Esophagus squamous epithelium (tissue), 4 donors: ENCODE measurements at regions not wholly inside any gene's neighbourhood (a gene's known extent, or its start where the extent isn't known, plus 50 kb on each side); places are given as distances from the start of the nearest gene placed in this dataset.

Experiments used
- CTCF ChIP-seq, 6 experiments: fragments of 450-650 bp in 4 of 6; fragments of 200-600 bp in 2 of 6; sonication (generic) in 2 of 6; IDR thresholded peaks; one replicate each; pipeline ENCODE4 v1.5.1; 2016 to 2019; ENCODE audit warnings: antibody characterized with exemption in 6 of 6, mild to moderate bottlenecking in 4 of 6, moderate library complexity in 4 of 6
- POLR2A ChIP-seq, 4 donors: fragments of 450-650 bp; IDR thresholded peaks; one replicate each; pipeline ENCODE4 v1.6.1; 2017; ENCODE audit warnings: antibody characterized with exemption in 4 of 4, mild to moderate bottlenecking in 4 of 4, moderate library complexity in 3 of 4

- no peak for TF ChIP-seq POLR2A (IDR thresholded peaks at IDR 0.05)
- TF ChIP-seq CTCF (IDR thresholded peaks at IDR 0.05) = no peak
These were observed 221.6 kb upstream of the CDYL start for GRCh38 chr6:4554645-4555044.
